ENCODE measurements at regions not wholly inside any gene's neighbourhood (a gene's known extent, or its start where the extent isn't known, plus 50 kb on each side); places are given as distances from the start of the nearest gene placed in this dataset.

- TF ChIP-seq CTCF (IDR thresholded peaks at IDR 0.05; ENCODE audit: low read depth, low read length, missing input control) (no peak), MAX (IDR thresholded peaks at IDR 0.05) (no peak), ATF3 (IDR thresholded peaks at IDR 0.05) (no peak), ZBTB33 (IDR thresholded peaks at IDR 0.05) (no peak), REST (IDR thresholded peaks at IDR 0.05) (no peak), RAD21 (IDR thresholded peaks at IDR 0.05) (no peak)
Observed at GRCh38 chr15:62922514-62922913, 120.0 kb upstream of the TPM1 start.

Measured in liver (tissue), 3 donors.